WTC11 (cell line): ENCODE measurements at regions not wholly inside any gene's neighbourhood (a gene's known extent, or its start where the extent isn't known, plus 50 kb on each side); places are given as distances from the start of the nearest gene placed in this dataset.

Experiments used
- ATAC-seq: fragments of 200-7000 bp; cut with Tn5 transposase; 2 replicates; pipeline ENCODE4 v1.10.0; 2021; ENCODE audit warnings: mild to moderate bottlenecking, moderate library complexity
- CTCF ChIA-PET: fragments of 300-600 bp; sonication (Branson Sonifier 250); formaldehyde crosslinking; loops from one replicate; lab custom pipeline; 2021; ENCODE audit warnings: antibody characterized with exemption; lab: Charles Lee
- POLR2A ChIA-PET: fragments of 350-600 bp; sonication (Branson Sonifier 250); formaldehyde crosslinking; loops from one replicate; lab custom pipeline; 2021; ENCODE audit warnings: antibody characterized with exemption; lab: Charles Lee
- DNase-seq: peaks from one replicate; pipeline ENCODE4 v3.0.0; 2021; ENCODE audit warnings: low spot score
- H3K27ac Mint-ChIP-seq: 2 replicates; pipeline ENCODE4 v1.8.0; 2021; ENCODE audit warnings: mixed read lengths
- H3K27me3 Mint-ChIP-seq: 2 replicates; pipeline ENCODE4 v1.8.0; 2021; ENCODE audit warnings: low read depth, mild to moderate bottlenecking, moderate library complexity, mixed read lengths
- H3K36me3 Mint-ChIP-seq: 2 replicates; pipeline ENCODE4 v1.8.0; 2021; ENCODE audit warnings: mixed read lengths
- H3K4me1 Mint-ChIP-seq: 2 replicates; pipeline ENCODE4 v1.8.0; 2022; ENCODE audit warnings: mixed read lengths
- H3K4me3 Mint-ChIP-seq: 2 replicates; pipeline ENCODE4 v1.8.0; 2021; ENCODE audit warnings: mild to moderate bottlenecking, moderate library complexity, mixed read lengths
- H3K9me3 Mint-ChIP-seq: 2 replicates; pipeline ENCODE4 v1.8.0; 2021; ENCODE audit warnings: mixed read lengths
- GRHL2 ChIP-seq: fragments of 250-450 bp; sonication (Bioruptor Pico); IDR thresholded peaks from 2 replicates; pipeline ENCODE4 v1.8.0; 2022; ENCODE audit warnings: mild to moderate bottlenecking, moderate library complexity; ENCODE audit not compliant: insufficient replicate concordance, severe bottlenecking
- HMGA2 ChIP-seq: fragments of 250-450 bp; sonication (Bioruptor Pico); IDR thresholded peaks from 2 replicates; pipeline ENCODE4 v1.4.0; 2021; ENCODE audit warnings: mild to moderate bottlenecking, moderate library complexity
- NFYB ChIP-seq: sonication (generic); formaldehyde crosslinking; conservative IDR thresholded peaks from 2 replicates; pipeline ENCODE4 v1.8.0; 2022; ENCODE audit warnings: low read depth, missing genetic modification reagents
- NR2C2 ChIP-seq: sonication (generic); formaldehyde crosslinking; IDR thresholded peaks from 2 replicates; pipeline ENCODE4 v1.8.0; 2022; ENCODE audit warnings: mild to moderate bottlenecking, missing genetic modification reagents
- RORB ChIP-seq: fragments of 250-450 bp; sonication (Bioruptor Pico); IDR thresholded peaks from 2 replicates; pipeline ENCODE4 v1.9.0; 2021; ENCODE audit warnings: mild to moderate bottlenecking
- ZBTB21 ChIP-seq: sonication (generic); formaldehyde crosslinking; IDR thresholded peaks from 2 replicates; pipeline ENCODE4 v1.8.1; 2023; ENCODE audit warnings: mild to moderate bottlenecking, missing genetic modification reagents, borderline replicate concordance
- ZNF396 ChIP-seq: fragments of 250-450 bp; sonication (Bioruptor Pico); IDR thresholded peaks from 2 replicates; pipeline ENCODE4 v1.8.0; 2021; ENCODE audit warnings: mild to moderate bottlenecking, moderate library complexity, borderline replicate concordance
- TF ChIP-seq, protein P1 (sequence below): sonication (generic); formaldehyde crosslinking; IDR thresholded peaks from 2 replicates; pipeline ENCODE4 v1.8.0; 2022; ENCODE audit warnings: mild to moderate bottlenecking, missing genetic modification reagents
- TF ChIP-seq, protein P2 (sequence below): sonication (generic); formaldehyde crosslinking; IDR thresholded peaks from 2 replicates; pipeline ENCODE4 v1.8.0; 2023; ENCODE audit warnings: missing genetic modification reagents, mild to moderate bottlenecking, borderline replicate concordance
- TF ChIP-seq, protein P3 (sequence below): fragments of 250-450 bp; sonication (Bioruptor Pico); IDR thresholded peaks from 2 replicates; pipeline ENCODE4 v1.9.0; 2021; ENCODE audit warnings: moderate library complexity, mild to moderate bottlenecking, inconsistent platforms, borderline replicate concordance
- TF ChIP-seq, protein P4 (sequence below): sonication (generic); formaldehyde crosslinking; IDR thresholded peaks from 2 replicates; pipeline ENCODE4 v1.8.0; 2022; ENCODE audit warnings: missing genetic modification reagents
- TF ChIP-seq, protein P5 (sequence below): fragments of 250-450 bp; sonication (Bioruptor Pico); IDR thresholded peaks from 2 replicates; pipeline ENCODE4 v1.9.0; 2021; ENCODE audit warnings: mild to moderate bottlenecking
- TF ChIP-seq, protein P6 (sequence below): fragments of 200-600 bp; IDR thresholded peaks from 2 replicates; pipeline ENCODE4 v1.8.0; 2022; ENCODE audit warnings: antibody characterized with exemption
- TF ChIP-seq, protein P7 (sequence below): fragments of 250-450 bp; sonication (Bioruptor Pico); IDR thresholded peaks from 2 replicates; pipeline ENCODE4 v1.9.0; 2021; ENCODE audit warnings: mild to moderate bottlenecking

DNA sequence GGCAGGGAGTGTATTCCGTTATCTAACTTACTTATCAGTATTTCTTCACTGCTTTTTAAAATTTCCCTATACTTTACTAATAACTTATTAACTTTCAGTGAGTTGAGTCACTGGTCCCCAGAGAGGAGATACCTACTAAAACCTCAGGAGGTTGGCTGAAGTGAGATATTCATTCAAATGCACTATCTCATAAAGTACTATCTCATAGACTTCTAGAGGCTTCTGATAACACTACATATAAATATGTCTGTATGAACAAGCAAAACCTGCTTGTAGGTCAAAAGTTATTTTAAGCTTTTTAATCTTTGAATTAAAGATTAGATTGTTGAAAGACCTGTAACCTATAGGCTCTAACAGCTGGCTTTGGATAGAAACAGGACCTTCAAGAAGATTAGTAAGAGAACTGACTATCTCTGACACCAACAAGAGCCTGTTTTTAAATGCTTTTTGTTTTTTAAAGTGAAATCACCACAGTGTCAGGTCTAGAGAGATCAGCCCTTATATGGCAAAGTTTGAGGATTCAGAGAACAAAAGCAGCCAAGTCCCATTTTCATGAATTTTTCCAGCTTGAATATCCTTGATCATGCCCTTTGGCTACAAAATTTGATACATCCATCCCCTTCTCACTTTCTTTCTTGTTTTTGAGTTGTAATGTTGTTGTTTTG lies 242.2 kb downstream of the ARL4A start:
- no peak for DNase-seq

DNA sequence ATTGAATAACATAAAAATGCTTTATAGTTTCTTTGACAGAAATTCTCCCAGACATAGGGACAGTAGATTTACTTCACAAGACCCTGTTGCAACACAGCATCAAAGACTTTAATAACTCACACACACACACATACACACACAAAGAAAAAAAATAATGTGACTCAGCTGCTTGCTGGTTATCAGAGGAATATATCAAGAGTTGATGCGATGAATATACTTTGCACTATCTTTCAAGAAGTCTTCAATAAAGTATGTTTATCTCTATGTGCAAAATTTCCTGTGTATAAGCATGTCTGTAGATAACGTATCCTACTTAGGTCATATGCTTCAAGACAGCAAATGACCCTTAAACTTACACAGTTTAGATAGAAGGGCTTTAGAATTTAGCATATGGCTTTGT lies 243.1 kb downstream of the ARL4A start:
- no peaks in the 10 kb centered on the region for H3K9me3 Mint-ChIP-seq
- H3K4me1 Mint-ChIP-seq: peaks cover 3% of the 10 kb centered on the region; the same call in 1 of the 2 replicates
- ChIA-PET POLR2A (no interaction called here), CTCF (no interaction called here)
- ATAC-seq (no peak), DNase-seq (no peak)
- no peaks in the 10 kb centered on the region for H3K27me3 Mint-ChIP-seq
- no peak overlapping the region for H3K27ac Mint-ChIP-seq
- no peak overlapping the region for H3K4me3 Mint-ChIP-seq
- H3K36me3 Mint-ChIP-seq: no peaks in the 10 kb centered on the region
- TF ChIP-seq RORB (no peak), ZBTB21 (no peak), GRHL2 (no peak), HMGA2 (CRISPR knock-in tag) (no peak), NFYB (CRISPR knock-in tag) (no peak), NR2C2 (no peak)
- TF ChIP-seq, protein P1, sequence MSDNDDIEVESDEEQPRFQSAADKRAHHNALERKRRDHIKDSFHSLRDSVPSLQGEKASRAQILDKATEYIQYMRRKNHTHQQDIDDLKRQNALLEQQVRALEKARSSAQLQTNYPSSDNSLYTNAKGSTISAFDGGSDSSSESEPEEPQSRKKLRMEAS (CRISPR knock-in tag): no peak
- TF ChIP-seq, protein P2, sequence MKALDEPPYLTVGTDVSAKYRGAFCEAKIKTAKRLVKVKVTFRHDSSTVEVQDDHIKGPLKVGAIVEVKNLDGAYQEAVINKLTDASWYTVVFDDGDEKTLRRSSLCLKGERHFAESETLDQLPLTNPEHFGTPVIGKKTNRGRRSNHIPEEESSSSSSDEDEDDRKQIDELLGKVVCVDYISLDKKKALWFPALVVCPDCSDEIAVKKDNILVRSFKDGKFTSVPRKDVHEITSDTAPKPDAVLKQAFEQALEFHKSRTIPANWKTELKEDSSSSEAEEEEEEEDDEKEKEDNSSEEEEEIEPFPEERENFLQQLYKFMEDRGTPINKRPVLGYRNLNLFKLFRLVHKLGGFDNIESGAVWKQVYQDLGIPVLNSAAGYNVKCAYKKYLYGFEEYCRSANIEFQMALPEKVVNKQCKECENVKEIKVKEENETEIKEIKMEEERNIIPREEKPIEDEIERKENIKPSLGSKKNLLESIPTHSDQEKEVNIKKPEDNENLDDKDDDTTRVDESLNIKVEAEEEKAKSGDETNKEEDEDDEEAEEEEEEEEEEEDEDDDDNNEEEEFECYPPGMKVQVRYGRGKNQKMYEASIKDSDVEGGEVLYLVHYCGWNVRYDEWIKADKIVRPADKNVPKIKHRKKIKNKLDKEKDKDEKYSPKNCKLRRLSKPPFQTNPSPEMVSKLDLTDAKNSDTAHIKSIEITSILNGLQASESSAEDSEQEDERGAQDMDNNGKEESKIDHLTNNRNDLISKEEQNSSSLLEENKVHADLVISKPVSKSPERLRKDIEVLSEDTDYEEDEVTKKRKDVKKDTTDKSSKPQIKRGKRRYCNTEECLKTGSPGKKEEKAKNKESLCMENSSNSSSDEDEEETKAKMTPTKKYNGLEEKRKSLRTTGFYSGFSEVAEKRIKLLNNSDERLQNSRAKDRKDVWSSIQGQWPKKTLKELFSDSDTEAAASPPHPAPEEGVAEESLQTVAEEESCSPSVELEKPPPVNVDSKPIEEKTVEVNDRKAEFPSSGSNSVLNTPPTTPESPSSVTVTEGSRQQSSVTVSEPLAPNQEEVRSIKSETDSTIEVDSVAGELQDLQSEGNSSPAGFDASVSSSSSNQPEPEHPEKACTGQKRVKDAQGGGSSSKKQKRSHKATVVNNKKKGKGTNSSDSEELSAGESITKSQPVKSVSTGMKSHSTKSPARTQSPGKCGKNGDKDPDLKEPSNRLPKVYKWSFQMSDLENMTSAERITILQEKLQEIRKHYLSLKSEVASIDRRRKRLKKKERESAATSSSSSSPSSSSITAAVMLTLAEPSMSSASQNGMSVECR (CRISPR knock-in tag): no peak
- TF ChIP-seq, protein P3, sequence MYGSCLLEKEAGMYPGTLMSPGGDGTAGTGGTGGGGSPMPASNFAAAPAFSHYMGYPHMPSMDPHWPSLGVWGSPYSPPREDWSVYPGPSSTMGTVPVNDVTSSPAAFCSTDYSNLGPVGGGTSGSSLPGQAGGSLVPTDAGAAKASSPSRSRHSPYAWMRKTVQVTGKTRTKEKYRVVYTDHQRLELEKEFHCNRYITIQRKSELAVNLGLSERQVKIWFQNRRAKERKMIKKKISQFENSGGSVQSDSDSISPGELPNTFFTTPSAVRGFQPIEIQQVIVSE (CRISPR knock-in tag): no peak
- TF ChIP-seq, protein P4, sequence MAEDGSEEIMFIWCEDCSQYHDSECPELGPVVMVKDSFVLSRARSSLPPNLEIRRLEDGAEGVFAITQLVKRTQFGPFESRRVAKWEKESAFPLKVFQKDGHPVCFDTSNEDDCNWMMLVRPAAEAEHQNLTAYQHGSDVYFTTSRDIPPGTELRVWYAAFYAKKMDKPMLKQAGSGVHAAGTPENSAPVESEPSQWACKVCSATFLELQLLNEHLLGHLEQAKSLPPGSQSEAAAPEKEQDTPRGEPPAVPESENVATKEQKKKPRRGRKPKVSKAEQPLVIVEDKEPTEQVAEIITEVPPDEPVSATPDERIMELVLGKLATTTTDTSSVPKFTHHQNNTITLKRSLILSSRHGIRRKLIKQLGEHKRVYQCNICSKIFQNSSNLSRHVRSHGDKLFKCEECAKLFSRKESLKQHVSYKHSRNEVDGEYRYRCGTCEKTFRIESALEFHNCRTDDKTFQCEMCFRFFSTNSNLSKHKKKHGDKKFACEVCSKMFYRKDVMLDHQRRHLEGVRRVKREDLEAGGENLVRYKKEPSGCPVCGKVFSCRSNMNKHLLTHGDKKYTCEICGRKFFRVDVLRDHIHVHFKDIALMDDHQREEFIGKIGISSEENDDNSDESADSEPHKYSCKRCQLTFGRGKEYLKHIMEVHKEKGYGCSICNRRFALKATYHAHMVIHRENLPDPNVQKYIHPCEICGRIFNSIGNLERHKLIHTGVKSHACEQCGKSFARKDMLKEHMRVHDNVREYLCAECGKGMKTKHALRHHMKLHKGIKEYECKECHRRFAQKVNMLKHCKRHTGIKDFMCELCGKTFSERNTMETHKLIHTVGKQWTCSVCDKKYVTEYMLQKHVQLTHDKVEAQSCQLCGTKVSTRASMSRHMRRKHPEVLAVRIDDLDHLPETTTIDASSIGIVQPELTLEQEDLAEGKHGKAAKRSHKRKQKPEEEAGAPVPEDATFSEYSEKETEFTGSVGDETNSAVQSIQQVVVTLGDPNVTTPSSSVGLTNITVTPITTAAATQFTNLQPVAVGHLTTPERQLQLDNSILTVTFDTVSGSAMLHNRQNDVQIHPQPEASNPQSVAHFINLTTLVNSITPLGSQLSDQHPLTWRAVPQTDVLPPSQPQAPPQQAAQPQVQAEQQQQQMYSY (CRISPR knock-in tag): no peak

More for the DNA sequence above, 242.2 kb downstream of the ARL4A start:
- Mint-ChIP-seq H3K4me1 (peaks cover 3% of the 10 kb centered on the region; the same call in 1 of the 2 replicates), H3K27ac (no peak overlapping the region), H3K9me3 (no peaks in the 10 kb centered on the region), H3K4me3 (no peak overlapping the region), H3K27me3 (no peaks in the 10 kb centered on the region)
- ATAC-seq: peak; percentile 55
- CTCF ChIA-PET: no interaction called here
- POLR2A ChIA-PET: interaction anchor here (0.6 kb wide), 1 partner anchor 550 kb away, joined by 3 read pairs; no protein-coding TSS in a partner anchor
- TF ChIP-seq, protein P5, sequence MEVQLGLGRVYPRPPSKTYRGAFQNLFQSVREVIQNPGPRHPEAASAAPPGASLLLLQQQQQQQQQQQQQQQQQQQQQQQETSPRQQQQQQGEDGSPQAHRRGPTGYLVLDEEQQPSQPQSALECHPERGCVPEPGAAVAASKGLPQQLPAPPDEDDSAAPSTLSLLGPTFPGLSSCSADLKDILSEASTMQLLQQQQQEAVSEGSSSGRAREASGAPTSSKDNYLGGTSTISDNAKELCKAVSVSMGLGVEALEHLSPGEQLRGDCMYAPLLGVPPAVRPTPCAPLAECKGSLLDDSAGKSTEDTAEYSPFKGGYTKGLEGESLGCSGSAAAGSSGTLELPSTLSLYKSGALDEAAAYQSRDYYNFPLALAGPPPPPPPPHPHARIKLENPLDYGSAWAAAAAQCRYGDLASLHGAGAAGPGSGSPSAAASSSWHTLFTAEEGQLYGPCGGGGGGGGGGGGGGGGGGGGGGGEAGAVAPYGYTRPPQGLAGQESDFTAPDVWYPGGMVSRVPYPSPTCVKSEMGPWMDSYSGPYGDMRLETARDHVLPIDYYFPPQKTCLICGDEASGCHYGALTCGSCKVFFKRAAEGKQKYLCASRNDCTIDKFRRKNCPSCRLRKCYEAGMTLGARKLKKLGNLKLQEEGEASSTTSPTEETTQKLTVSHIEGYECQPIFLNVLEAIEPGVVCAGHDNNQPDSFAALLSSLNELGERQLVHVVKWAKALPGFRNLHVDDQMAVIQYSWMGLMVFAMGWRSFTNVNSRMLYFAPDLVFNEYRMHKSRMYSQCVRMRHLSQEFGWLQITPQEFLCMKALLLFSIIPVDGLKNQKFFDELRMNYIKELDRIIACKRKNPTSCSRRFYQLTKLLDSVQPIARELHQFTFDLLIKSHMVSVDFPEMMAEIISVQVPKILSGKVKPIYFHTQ (CRISPR knock-in tag): no peak
- TF ChIP-seq, protein P6, sequence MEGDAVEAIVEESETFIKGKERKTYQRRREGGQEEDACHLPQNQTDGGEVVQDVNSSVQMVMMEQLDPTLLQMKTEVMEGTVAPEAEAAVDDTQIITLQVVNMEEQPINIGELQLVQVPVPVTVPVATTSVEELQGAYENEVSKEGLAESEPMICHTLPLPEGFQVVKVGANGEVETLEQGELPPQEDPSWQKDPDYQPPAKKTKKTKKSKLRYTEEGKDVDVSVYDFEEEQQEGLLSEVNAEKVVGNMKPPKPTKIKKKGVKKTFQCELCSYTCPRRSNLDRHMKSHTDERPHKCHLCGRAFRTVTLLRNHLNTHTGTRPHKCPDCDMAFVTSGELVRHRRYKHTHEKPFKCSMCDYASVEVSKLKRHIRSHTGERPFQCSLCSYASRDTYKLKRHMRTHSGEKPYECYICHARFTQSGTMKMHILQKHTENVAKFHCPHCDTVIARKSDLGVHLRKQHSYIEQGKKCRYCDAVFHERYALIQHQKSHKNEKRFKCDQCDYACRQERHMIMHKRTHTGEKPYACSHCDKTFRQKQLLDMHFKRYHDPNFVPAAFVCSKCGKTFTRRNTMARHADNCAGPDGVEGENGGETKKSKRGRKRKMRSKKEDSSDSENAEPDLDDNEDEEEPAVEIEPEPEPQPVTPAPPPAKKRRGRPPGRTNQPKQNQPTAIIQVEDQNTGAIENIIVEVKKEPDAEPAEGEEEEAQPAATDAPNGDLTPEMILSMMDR: no peak
- TF ChIP-seq, protein P1 (CRISPR knock-in tag): no peak
- TF ChIP-seq ZNF396 (CRISPR knock-in tag): no peak
- TF ChIP-seq, protein P7, sequence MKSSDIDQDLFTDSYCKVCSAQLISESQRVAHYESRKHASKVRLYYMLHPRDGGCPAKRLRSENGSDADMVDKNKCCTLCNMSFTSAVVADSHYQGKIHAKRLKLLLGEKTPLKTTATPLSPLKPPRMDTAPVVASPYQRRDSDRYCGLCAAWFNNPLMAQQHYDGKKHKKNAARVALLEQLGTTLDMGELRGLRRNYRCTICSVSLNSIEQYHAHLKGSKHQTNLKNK: no peak
- TF ChIP-seq, all 79 proteins: peak for 0
- no peaks in the 10 kb centered on the region for H3K36me3 Mint-ChIP-seq
